ENCODE measurements at regions not wholly inside any gene's neighbourhood (a gene's known extent, or its start where the extent isn't known, plus 50 kb on each side); places are given as distances from the start of the nearest gene placed in this dataset.

DNA sequence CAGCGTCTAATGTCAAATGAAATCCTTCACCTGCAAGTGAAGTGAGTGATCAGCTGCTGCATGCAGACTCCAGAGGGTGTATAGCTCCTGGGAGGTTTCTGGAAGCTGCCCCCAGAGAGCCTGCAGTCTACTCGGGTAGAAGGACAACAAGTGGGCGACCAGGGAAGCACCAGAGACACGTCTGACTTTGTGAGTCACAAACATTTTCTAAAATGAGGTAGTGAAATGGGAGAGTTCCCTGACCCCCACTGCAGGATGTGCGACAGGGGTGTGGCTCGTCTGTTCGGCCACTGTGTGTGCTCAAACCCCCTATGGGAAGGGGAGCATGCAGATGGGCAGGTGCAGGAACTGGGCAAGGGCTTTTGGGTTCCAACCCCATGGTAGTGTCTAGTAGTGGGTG lies 177.1 kb upstream of the PRKCQ start:
- TF ChIP-seq, protein P1, sequence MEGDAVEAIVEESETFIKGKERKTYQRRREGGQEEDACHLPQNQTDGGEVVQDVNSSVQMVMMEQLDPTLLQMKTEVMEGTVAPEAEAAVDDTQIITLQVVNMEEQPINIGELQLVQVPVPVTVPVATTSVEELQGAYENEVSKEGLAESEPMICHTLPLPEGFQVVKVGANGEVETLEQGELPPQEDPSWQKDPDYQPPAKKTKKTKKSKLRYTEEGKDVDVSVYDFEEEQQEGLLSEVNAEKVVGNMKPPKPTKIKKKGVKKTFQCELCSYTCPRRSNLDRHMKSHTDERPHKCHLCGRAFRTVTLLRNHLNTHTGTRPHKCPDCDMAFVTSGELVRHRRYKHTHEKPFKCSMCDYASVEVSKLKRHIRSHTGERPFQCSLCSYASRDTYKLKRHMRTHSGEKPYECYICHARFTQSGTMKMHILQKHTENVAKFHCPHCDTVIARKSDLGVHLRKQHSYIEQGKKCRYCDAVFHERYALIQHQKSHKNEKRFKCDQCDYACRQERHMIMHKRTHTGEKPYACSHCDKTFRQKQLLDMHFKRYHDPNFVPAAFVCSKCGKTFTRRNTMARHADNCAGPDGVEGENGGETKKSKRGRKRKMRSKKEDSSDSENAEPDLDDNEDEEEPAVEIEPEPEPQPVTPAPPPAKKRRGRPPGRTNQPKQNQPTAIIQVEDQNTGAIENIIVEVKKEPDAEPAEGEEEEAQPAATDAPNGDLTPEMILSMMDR (IDR thresholded peaks at IDR 0.05), result no peak
- no peak for TF ChIP-seq POLR2A (IDR thresholded peaks at IDR 0.05)

Measured in esophagus squamous epithelium (tissue), 4 donors.